OCI-LY3 (cell line): ENCODE measurements at regions not wholly inside any gene's neighbourhood (a gene's known extent, or its start where the extent isn't known, plus 50 kb on each side); places are given as distances from the start of the nearest gene placed in this dataset.

ENCODE experiments used
- CTCF ChIP-seq: fragments of 200-600, 300-600 bp; sonication (generic); IDR thresholded peaks from 2 replicates; pipeline ENCODE4 v1.5.1; 2014; ENCODE audit warnings: antibody characterized with exemption, low read length, low read depth
- EZH2phosphoT487 ChIP-seq: fragments of 200-600 bp; shearing (Covaris generic); IDR thresholded peaks from 2 replicates; pipeline ENCODE4 v1.6.1; 2018; ENCODE audit warnings: antibody characterized with exemption, mixed run types, low read depth

DNA sequence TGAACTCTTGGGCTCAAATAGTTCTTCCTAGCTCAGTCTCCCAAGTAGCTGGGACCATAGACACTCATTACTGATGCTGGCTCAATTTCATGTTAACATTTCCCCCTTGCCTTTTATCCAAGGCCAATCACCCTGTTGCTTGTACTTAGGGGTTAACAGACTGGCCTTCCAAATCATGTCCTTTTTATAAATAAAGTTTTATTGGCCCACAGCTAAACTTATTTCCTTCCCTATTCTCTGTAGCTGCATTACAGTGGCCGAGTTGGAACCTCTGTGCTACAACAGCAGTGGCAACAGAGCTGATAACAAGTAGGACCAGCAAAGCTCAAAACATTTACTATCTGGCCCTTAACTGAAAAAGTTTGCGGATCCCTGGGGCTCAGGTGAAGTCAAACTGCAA lies 109.8 kb downstream of the ZFP64 start:
- TF ChIP-seq CTCF: no peak
- TF ChIP-seq EZH2phosphoT487: no peak
